ENCODE measurements at regions not wholly inside any gene's neighbourhood (a gene's known extent, or its start where the extent isn't known, plus 50 kb on each side); places are given as distances from the start of the nearest gene placed in this dataset.
"Not testable (repeated sequence)": the region's sequence is repeated elsewhere in the genome, so short reads cannot be mapped to it uniquely, and the experiment has no call there.

DNA sequence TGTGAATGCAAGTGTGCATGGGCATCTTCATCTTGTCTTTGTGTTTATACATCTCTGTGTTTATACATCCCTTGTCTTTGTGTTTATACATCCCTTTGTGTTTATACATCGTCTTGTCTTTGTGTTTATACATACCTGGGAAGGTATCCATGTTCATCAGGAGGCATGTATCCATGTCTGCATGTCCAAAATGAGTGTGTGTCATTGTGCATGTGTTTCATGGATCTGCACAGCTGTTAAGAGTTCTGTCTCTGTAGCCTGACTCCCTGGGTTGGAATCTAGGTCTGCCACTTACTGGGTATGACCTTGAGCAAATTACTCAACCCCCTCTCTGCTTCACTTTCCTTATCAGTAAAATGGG is 50.1 kb upstream of the SIRPA start:
- no peak for DNase-seq
- H3K9me3 ChIP-seq (replicated peaks), result peaks cover 10% of the 10 kb centered on the region
- H3K27ac ChIP-seq (replicated peaks), result no peak overlapping the region
- peaks cover 4% of the 10 kb centered on the region for H3K27me3 ChIP-seq (ENCODE audit: low read depth)
- H3K4me1 ChIP-seq, result peaks cover 6% of the 10 kb centered on the region
- H3K4me3 ChIP-seq, result no peak overlapping the region
- intact Hi-C loops (cut with micrococcal nuclease), result no loop called here
- TF ChIP-seq, protein P1, sequence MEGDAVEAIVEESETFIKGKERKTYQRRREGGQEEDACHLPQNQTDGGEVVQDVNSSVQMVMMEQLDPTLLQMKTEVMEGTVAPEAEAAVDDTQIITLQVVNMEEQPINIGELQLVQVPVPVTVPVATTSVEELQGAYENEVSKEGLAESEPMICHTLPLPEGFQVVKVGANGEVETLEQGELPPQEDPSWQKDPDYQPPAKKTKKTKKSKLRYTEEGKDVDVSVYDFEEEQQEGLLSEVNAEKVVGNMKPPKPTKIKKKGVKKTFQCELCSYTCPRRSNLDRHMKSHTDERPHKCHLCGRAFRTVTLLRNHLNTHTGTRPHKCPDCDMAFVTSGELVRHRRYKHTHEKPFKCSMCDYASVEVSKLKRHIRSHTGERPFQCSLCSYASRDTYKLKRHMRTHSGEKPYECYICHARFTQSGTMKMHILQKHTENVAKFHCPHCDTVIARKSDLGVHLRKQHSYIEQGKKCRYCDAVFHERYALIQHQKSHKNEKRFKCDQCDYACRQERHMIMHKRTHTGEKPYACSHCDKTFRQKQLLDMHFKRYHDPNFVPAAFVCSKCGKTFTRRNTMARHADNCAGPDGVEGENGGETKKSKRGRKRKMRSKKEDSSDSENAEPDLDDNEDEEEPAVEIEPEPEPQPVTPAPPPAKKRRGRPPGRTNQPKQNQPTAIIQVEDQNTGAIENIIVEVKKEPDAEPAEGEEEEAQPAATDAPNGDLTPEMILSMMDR (IDR thresholded peaks at IDR 0.05; ENCODE audit: borderline replicate concordance), result no peak
- H3K36me3 ChIP-seq, result no peaks in the 10 kb centered on the region

DNA sequence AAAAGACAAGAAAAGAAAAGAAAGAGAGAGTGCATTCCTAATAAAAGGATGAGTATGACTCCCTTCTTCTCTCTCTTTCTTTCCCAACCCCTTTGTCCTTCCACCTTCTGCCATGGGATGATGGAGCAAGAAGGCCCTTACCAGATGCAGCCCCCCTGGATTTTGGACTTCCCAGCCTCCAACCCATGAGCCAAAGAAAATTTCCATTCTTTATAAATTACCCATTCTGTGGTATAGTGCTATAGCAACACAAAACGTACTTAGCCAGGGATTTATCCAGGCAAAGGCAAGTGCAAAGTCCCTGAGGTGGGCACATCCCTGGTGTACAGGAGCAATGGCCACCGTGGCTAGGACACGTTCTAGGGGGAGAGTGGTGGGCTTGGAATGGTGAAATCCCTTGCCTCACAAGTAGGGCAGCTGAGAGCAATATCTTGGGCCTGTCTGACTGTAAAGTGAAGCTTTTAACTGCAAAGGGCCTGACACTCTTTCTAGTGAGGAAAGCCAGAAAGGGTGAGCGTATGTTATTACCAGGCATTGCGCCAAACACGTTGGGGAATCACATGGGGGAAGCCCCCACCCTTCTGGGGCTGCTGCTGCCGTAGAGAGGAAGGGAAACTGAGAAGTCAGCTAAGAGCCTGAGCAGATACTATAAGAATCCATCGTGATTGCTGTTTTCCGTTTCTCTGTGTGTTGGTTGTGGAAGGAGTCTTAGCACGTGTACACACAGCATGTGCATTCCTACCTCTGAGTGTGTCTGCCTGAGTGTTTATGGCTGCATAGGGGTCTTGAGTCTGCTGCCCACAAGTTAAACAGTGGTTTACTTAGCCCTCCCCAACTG is 50.7 kb upstream of the SIRPA start:
- Histone ChIP-seq H3K27me3 (ENCODE audit: low read depth) (peaks cover 4% of the 10 kb centered on the region), H3K36me3 (no peaks in the 10 kb centered on the region), H3K27ac (replicated peaks) (no peak overlapping the region), H3K4me1 (peaks cover 6% of the 10 kb centered on the region), H3K4me3 (no peak overlapping the region), H3K9me3 (replicated peaks) (peaks cover 10% of the 10 kb centered on the region)
- intact Hi-C loops (cut with micrococcal nuclease), result no loop called here
- TF ChIP-seq, protein P1 (IDR thresholded peaks at IDR 0.05; ENCODE audit: borderline replicate concordance), result no peak
- DNase-seq, result peak; percentile 39

DNA sequence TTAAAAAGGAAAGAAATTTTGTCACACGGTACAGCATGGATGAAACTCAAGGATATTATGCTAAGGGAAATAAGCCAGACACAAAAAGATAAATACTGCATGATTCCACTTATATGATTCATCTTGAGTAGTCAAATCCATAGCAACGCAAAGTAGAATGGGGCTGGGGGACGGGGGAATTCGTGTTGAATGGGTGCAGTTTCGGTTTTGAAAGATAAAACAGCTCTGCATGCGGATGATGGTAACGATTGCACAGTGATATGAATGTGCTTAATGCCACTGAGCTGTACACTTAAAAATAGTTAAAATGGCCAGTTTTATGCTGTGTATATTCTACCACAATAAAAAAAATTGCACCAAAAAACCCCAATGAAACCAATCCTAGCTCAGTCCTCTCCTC is 52.9 kb upstream of the SIRPA start:
- TF ChIP-seq, protein P1 (IDR thresholded peaks at IDR 0.05; ENCODE audit: borderline replicate concordance), result no peak
- Histone ChIP-seq H3K36me3 (no peaks in the 10 kb centered on the region), H3K9me3 (replicated peaks) (peaks cover 8% of the 10 kb centered on the region), H3K4me1 (peaks cover 6% of the 10 kb centered on the region), H3K27ac (replicated peaks) (no peak overlapping the region), H3K27me3 (ENCODE audit: low read depth) (peaks cover 15% of the 10 kb centered on the region), H3K4me3 (no peak overlapping the region)
- no peak for DNase-seq
- intact Hi-C loops (cut with micrococcal nuclease), result no loop called here

DNA sequence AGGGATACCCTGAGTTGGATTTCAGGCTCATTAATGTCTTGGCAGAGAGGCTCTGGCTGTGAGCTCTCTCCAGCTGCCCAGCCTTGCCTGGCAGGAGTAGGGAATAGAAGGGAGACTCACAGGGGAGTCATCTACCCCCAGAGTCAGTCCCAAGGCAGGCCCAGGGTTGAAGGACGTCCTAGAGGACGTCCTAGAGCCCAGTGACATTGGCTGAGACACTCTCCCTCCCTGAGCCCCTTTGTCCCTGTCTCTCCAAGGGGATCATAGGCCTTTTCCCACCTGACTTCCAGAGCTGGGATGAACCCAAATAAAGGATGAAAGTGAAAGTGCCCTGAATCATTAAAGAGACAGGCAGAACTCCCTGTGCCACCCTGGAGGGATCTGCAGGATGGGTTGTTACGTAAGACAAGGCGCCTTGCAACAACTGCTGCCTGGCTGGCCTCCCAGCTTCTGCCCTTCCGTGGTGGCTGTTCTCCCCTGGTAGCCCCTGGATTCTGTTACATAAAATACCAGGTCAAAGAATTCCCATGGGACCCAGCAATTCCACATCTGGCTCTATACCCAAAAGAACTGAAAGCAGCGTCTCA is 53.6 kb upstream of the SIRPA start:
- H3K27me3 ChIP-seq (ENCODE audit: low read depth), result peaks cover 15% of the 10 kb centered on the region
- intact Hi-C loops (cut with micrococcal nuclease), result no loop called here
- H3K9me3 ChIP-seq (replicated peaks), result peaks cover 1% of the 10 kb centered on the region
- H3K4me3 ChIP-seq, result no peak overlapping the region
- TF ChIP-seq, protein P1 (IDR thresholded peaks at IDR 0.05; ENCODE audit: borderline replicate concordance), result no peak
- no peak overlapping the region for H3K27ac ChIP-seq (replicated peaks)
- H3K36me3 ChIP-seq, result no peaks in the 10 kb centered on the region
- DNase-seq, result no peak
- H3K4me1 ChIP-seq, result peaks cover 6% of the 10 kb centered on the region

DNA sequence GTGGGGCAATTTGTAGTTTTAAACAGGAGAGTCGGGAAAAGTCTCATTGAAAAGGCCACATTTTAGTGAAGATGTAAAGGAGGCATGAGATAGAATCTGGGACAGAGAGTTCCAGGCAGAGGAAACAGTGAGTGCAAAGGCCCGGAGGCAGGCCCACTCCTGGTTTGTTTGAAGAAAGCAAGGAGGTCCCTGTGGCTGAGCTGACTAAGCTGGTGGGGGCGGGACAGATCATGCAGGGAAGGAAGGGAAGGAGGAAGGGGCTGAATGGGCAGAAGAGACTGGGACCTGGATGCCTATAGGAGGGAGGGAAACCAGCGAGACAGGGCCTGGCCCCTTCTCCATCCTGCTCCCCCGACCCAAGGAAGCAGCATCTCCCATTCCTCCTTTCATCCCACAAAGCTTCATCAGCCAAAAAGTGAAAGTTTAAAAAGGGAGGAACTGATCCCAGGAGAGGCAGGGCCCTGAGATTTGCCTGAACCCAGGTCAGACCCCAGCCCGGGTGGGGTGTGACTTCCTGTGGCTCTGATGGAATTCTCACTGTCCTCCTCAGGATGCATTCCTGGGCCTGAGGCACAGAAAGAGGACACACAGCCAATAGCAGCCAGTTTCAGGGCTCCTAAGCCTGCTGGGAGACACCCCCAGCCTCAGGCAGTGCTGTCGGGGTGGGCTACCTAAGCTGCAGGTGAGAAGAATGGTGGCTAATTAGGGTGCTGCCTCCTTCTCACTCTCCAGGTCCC is 54.2 kb upstream of the SIRPA start:
- no peaks in the 10 kb centered on the region for H3K36me3 ChIP-seq
- no peak for DNase-seq
- H3K27me3 ChIP-seq (ENCODE audit: low read depth), result peaks cover 15% of the 10 kb centered on the region
- intact Hi-C loops (cut with micrococcal nuclease), result no loop called here
- H3K4me1 ChIP-seq, result peaks cover 6% of the 10 kb centered on the region
- no peak overlapping the region for H3K4me3 ChIP-seq
- H3K27ac ChIP-seq (replicated peaks), result no peak overlapping the region
- no peaks in the 10 kb centered on the region for H3K9me3 ChIP-seq (replicated peaks)
- TF ChIP-seq, protein P1 (IDR thresholded peaks at IDR 0.05; ENCODE audit: borderline replicate concordance), result no peak

DNA sequence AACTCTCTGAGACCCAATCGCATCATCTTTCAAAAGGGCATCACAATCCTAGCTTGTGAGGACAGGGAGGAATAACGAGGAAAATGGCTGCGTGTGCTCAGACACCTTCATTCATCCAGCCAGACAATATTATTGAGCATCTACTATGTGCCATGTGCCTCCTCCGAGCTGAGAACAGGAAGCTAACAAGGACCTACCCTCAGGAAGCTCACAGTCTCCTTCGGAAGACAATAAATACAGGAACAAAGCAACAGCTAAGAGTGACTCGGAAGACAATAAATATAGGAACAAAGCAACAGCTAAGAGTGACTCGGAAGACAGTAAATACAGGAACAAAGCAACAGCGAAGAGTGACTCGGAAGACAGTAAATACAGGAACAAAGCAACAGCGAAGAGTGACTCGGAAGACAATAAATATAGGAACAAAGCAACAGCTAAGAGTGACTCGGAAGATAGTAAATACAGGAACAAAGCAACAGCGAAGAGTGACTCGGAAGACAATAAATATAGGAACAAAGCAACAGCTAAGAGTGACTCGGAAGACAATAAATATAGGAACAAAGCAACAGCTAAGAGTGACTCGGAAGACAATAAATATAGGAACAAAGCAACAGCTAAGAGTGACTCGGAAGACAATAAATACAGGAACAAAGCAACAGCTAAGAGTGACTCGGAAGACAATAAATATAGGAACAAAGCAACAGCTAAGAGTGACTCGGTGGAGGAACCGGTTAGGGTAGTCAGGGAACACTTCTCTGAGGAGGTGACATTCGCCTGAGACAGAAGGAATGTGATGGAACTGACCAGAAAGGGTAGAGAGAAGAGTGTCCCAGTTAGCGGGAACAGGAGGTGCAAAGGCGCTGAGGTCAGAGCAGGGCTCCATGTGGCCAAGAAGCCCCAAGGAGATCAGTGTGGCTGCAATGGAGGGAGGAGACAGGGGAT is 55.6 kb upstream of the SIRPA start:
- intact Hi-C loops (cut with micrococcal nuclease); H3K36me3 ChIP-seq; H3K4me1 ChIP-seq; H3K4me3 ChIP-seq; H3K9me3 ChIP-seq (replicated peaks); DNase-seq: not testable (repeated sequence)
- H3K27ac ChIP-seq (replicated peaks), result peak overlapping the region; percentile 33
- H3K27me3 ChIP-seq (ENCODE audit: low read depth), result peaks cover 15% of the 10 kb centered on the region
